ENCODE measurements at regions not wholly inside any gene's neighbourhood (a gene's known extent, or its start where the extent isn't known, plus 50 kb on each side); places are given as distances from the start of the nearest gene placed in this dataset.

- no peak for TF ChIP-seq CTCF (IDR thresholded peaks at IDR 0.05; ENCODE audit: extremely low read depth in 1 of 2, insufficient read depth in 1 of 2, low read depth in 1 of 2, low read length in 2 of 2)
- no peak for TF ChIP-seq EZH2 (IDR thresholded peaks at IDR 0.05; ENCODE audit: borderline replicate concordance, low read depth, low read length, severe bottlenecking)
- TF ChIP-seq POLR2A (IDR thresholded peaks at IDR 0.05; ENCODE audit: low read depth, low read length): no peak
- no peak for TF ChIP-seq JUN (IDR thresholded peaks at IDR 0.05; ENCODE audit: borderline replicate concordance, insufficient read depth, insufficient read length, low read depth)
Observed at GRCh38 chr14:87148655-87149054, 844.3 kb downstream of the GALC start.
